Neural crest cell (in vitro differentiated cells): ENCODE measurements at regions not wholly inside any gene's neighbourhood (a gene's known extent, or its start where the extent isn't known, plus 50 kb on each side); places are given as distances from the start of the nearest gene placed in this dataset.

ENCODE experiments used
- DNase-seq: peaks from one replicate; pipeline ENCODE4 v3.0.0; 2021; ENCODE audit warnings: low read depth, mixed read lengths, low spot score
- H3K27ac Mint-ChIP-seq: one replicate; pipeline ENCODE4 v1.8.0; 2021; ENCODE audit warnings: mild to moderate bottlenecking, mixed read lengths; ENCODE audit not compliant: unreplicated experiment
- H3K27me3 Mint-ChIP-seq: 2 replicates; pipeline ENCODE4 v1.8.0; 2021; ENCODE audit warnings: low read depth, mild to moderate bottlenecking, mixed read lengths
- H3K36me3 Mint-ChIP-seq: 2 replicates; pipeline ENCODE4 v1.8.0; 2021; ENCODE audit warnings: low read depth, mild to moderate bottlenecking, mixed read lengths
- H3K4me1 Mint-ChIP-seq: 2 replicates; pipeline ENCODE4 v1.8.0; 2021; ENCODE audit warnings: mixed read lengths
- H3K4me3 Mint-ChIP-seq: one replicate; pipeline ENCODE4 v1.8.0; 2021; ENCODE audit warnings: mild to moderate bottlenecking, mixed read lengths
- H3K9me3 Mint-ChIP-seq: 2 replicates; pipeline ENCODE4 v1.8.0; 2021; ENCODE audit warnings: mixed read lengths
- CTCF ChIP-seq: fragments of 200-600 bp; sonication (generic); conservative IDR thresholded peaks from 2 replicates; pipeline ENCODE4 v1.5.0; 2021; ENCODE audit warnings: antibody characterized with exemption, mild to moderate bottlenecking

GRCh38 chr2:192357217-192357616, 162.5 kb upstream of the TMEFF2 start:
- no peaks in the 10 kb centered on the region for H3K36me3 Mint-ChIP-seq
- H3K9me3 Mint-ChIP-seq, result no peaks in the 10 kb centered on the region
- no peaks in the 10 kb centered on the region for H3K27me3 Mint-ChIP-seq
- no peak for TF ChIP-seq CTCF
- H3K4me3 Mint-ChIP-seq, result no peak overlapping the region
- no peaks in the 10 kb centered on the region for H3K4me1 Mint-ChIP-seq
- no peak overlapping the region for H3K27ac Mint-ChIP-seq
- no peak for DNase-seq

GRCh38 chr2:192354512-192355244, 159.9 kb upstream of the TMEFF2 start:
- no peaks in the 10 kb centered on the region for H3K27me3 Mint-ChIP-seq
- no peaks in the 10 kb centered on the region for H3K9me3 Mint-ChIP-seq
- H3K4me1 Mint-ChIP-seq, result no peaks in the 10 kb centered on the region
- H3K4me3 Mint-ChIP-seq, result no peak overlapping the region
- H3K36me3 Mint-ChIP-seq, result no peaks in the 10 kb centered on the region
- no peak for DNase-seq
- H3K27ac Mint-ChIP-seq, result no peak overlapping the region
- no peak for TF ChIP-seq CTCF

- DNase-seq, result no peak
- H3K4me1 Mint-ChIP-seq, result no peaks in the 10 kb centered on the region
- H3K4me3 Mint-ChIP-seq, result no peak overlapping the region
- peaks cover 4% of the 10 kb centered on the region for H3K9me3 Mint-ChIP-seq
- TF ChIP-seq CTCF, result no peak
- peaks cover 2% of the 10 kb centered on the region for H3K36me3 Mint-ChIP-seq
- H3K27me3 Mint-ChIP-seq, result no peaks in the 10 kb centered on the region
- no peak overlapping the region for H3K27ac Mint-ChIP-seq
Observed at GRCh38 chr2:192347542-192347941, 152.8 kb upstream of the TMEFF2 start.

GRCh38 chr2:192345287-192345686, 150.6 kb upstream of the TMEFF2 start:
- H3K36me3 Mint-ChIP-seq, result peaks cover 2% of the 10 kb centered on the region
- H3K4me3 Mint-ChIP-seq, result no peak overlapping the region
- no peaks in the 10 kb centered on the region for H3K27me3 Mint-ChIP-seq
- no peak for DNase-seq
- no peaks in the 10 kb centered on the region for H3K4me1 Mint-ChIP-seq
- no peak for TF ChIP-seq CTCF
- peaks cover 6% of the 10 kb centered on the region for H3K9me3 Mint-ChIP-seq
- H3K27ac Mint-ChIP-seq, result no peak overlapping the region

GRCh38 chr2:192333642-192334041, 138.9 kb upstream of the TMEFF2 start:
- H3K27me3 Mint-ChIP-seq, result peaks cover 12% of the 10 kb centered on the region
- H3K4me3 Mint-ChIP-seq, result no peak overlapping the region

More at GRCh38 chr2:192333642-192334041, 138.9 kb upstream of the TMEFF2 start:
- H3K36me3 Mint-ChIP-seq, result no peaks in the 10 kb centered on the region
- DNase-seq, result no peak
- H3K9me3 Mint-ChIP-seq, result no peaks in the 10 kb centered on the region
- no peak overlapping the region for H3K27ac Mint-ChIP-seq
- no peaks in the 10 kb centered on the region for H3K4me1 Mint-ChIP-seq
- no peak for TF ChIP-seq CTCF
